GM12878 (cell line): ENCODE measurements at regions not wholly inside any gene's neighbourhood (a gene's known extent, or its start where the extent isn't known, plus 50 kb on each side); places are given as distances from the start of the nearest gene placed in this dataset.

Experiments used
- ATAC-seq: fragments of 200-7000 bp; cut with Tn5 transposase; 3 replicates; pipeline ENCODE4 v1.9.1; 2020; ENCODE audit warnings: mild to moderate bottlenecking, moderate library complexity
- BruUV-seq: library from RNA; stranded (reverse); fragments of 400-500 nt; replicated peaks from 2 replicates; lab custom pipeline; 2021; lab: Mats Ljungman, UMichigan
- CTCF ChIA-PET: fragments of 300-600 bp; sonication (Branson Sonifier 250); formaldehyde crosslinking; extraction: SDS; loops from one replicate; lab custom pipeline; 2021; ENCODE audit warnings: inconsistent platforms; lab: Yijun Ruan, JAX
- POLR2A ChIA-PET: fragments of 350-600 bp; formaldehyde crosslinking; extraction: SDS; loops from one replicate; lab custom pipeline; 2021; ENCODE audit warnings: inconsistent platforms; lab: Charles Lee
- RAD21 ChIA-PET: fragments of 300-600 bp; sonication (Branson Sonifier 250); formaldehyde crosslinking; loops from one replicate; lab custom pipeline; 2023; ENCODE audit warnings: antibody characterized with exemption; ENCODE audit not compliant: unreplicated experiment; lab: Charles Lee
- SMC1A ChIA-PET: fragments of 300-600 bp; sonication (Branson Sonifier 250); formaldehyde crosslinking; loops from one replicate; lab custom pipeline; 2023; ENCODE audit not compliant: unreplicated experiment, uncharacterized antibody; lab: Charles Lee
- DNase-seq: peaks from one replicate; pipeline ENCODE4 v3.0.0-alpha.2; 2011; ENCODE audit warnings: low read depth, low spot score
- FAIRE-seq: peaks from 3 replicates; lab custom pipeline; 2011; peaks lifted over from hg19 to GRCh38; lab: Jason Lieb, UNC
- H2AFZ ChIP-seq: 2 replicates; pipeline ENCODE4 v1.6.0; 2011; ENCODE audit warnings: low read depth, low read length, control low read depth; ENCODE audit not compliant: control insufficient read depth
- H3K27ac ChIP-seq: 2 replicates; pipeline ENCODE4 v1.5.1; 2011; ENCODE audit warnings: control low read depth; ENCODE audit not compliant: control insufficient read depth, insufficient read depth
- H3K27me3 ChIP-seq, 2 experiments: replicated peaks in 1 of 2; 2 replicates each; pipeline versions ENCODE4 v1.6.0 to v1.6.1; 2011; ENCODE audit warnings: low read length in 1 of 2; ENCODE audit not compliant: control insufficient read depth in 2 of 2, insufficient read depth in 2 of 2
- H3K36me3 ChIP-seq, 2 experiments: 2 replicates each; pipeline ENCODE4 v1.5.1; 2011; ENCODE audit warnings: low read length in 1 of 2; ENCODE audit not compliant: control insufficient read depth in 2 of 2, insufficient read depth in 2 of 2
- H3K4me1 ChIP-seq: 2 replicates; pipeline ENCODE4 v1.6.1; 2011; ENCODE audit warnings: mild to moderate bottlenecking, low read length, moderate library complexity, mixed read lengths; ENCODE audit not compliant: control insufficient read depth, insufficient read depth
- H3K4me2 ChIP-seq: 2 replicates; pipeline ENCODE4 v1.6.0; 2011; ENCODE audit warnings: control low read depth; ENCODE audit not compliant: control insufficient read depth, insufficient read depth
- H3K4me3 ChIP-seq: fragments of 200-600 bp; sonication (generic); 2 replicates; pipeline ENCODE4 v1.5.1; 2016
- H3K79me2 ChIP-seq: 2 replicates; pipeline ENCODE4 v1.6.0; 2011; ENCODE audit warnings: low read length; ENCODE audit not compliant: control insufficient read depth, insufficient read depth
- H3K9ac ChIP-seq: 2 replicates; pipeline ENCODE4 v1.8.0; 2011; ENCODE audit warnings: low read length, control low read depth, mixed read lengths; ENCODE audit not compliant: control insufficient read depth, insufficient read depth
- H3K9me3 ChIP-seq: replicated peaks from 3 replicates; pipeline ENCODE4 v1.5.1; 2011; ENCODE audit warnings: mild to moderate bottlenecking, low read length; ENCODE audit not compliant: control insufficient read depth, insufficient read depth
- H4K20me1 ChIP-seq: 2 replicates; pipeline ENCODE4 v1.6.0; 2011; ENCODE audit not compliant: control insufficient read depth, insufficient read depth
- BMI1 ChIP-seq: fragments of 450-650 bp; IDR thresholded peaks from 2 replicates; pipeline ENCODE4 v1.6.1; 2016; ENCODE audit warnings: mild to moderate bottlenecking, moderate library complexity, borderline replicate concordance
- CTCF ChIP-seq, 3 experiments: IDR thresholded peaks in 2 of 3; conservative IDR thresholded peaks in 1 of 3; 2 replicates each; pipeline ENCODE4 v1.5.1; 2011; ENCODE audit warnings: low read depth in 3 of 3, low read length in 3 of 3, mild to moderate bottlenecking in 3 of 3, control low read depth in 2 of 3, moderate library complexity in 2 of 3, inconsistent platforms in 1 of 3, mixed read lengths in 1 of 3; ENCODE audit not compliant: control insufficient read depth in 2 of 3, insufficient read depth in 1 of 3; ENCODE audit errors: extremely low read depth in 1 of 3
- ETV6 ChIP-seq, 2 experiments: fragments of 450-650 bp in 1 of 2; IDR thresholded peaks in 1 of 2; conservative IDR thresholded peaks in 1 of 2; 2 replicates each; pipeline ENCODE4 v1.6.1; 2014; ENCODE audit warnings: antibody characterized with exemption in 1 of 2, borderline replicate concordance in 1 of 2, low read depth in 1 of 2, mild to moderate bottlenecking in 1 of 2, moderate library complexity in 1 of 2
- KAT2A ChIP-seq: conservative IDR thresholded peaks from 2 replicates; pipeline ENCODE4 v1.6.1; 2011; ENCODE audit warnings: low read depth, low read length; ENCODE audit not compliant: control insufficient read depth
- LARP7 ChIP-seq: fragments of 450-650 bp; IDR thresholded peaks from 2 replicates; pipeline ENCODE4 v1.6.1; 2017; ENCODE audit warnings: mild to moderate bottlenecking
- NBN ChIP-seq: fragments of 450-650 bp; IDR thresholded peaks from 2 replicates; pipeline ENCODE4 v1.6.1; 2016
- RAD51 ChIP-seq: fragments of 450-650 bp; IDR thresholded peaks from 2 replicates; pipeline ENCODE4 v1.6.1; 2016; ENCODE audit warnings: moderate library complexity, mild to moderate bottlenecking, inconsistent platforms
- RCOR1 ChIP-seq: conservative IDR thresholded peaks from 2 replicates; pipeline ENCODE4 v1.6.1; 2012; ENCODE audit warnings: low read depth, low read length, improper control_type of control experiment
- RELA ChIP-seq: fragments of 450-650 bp; IDR thresholded peaks from 2 replicates; pipeline ENCODE4 v1.8.0; 2014; ENCODE audit warnings: borderline replicate concordance; ENCODE audit not compliant: partially characterized antibody
- SRF ChIP-seq, 2 experiments: IDR thresholded peaks; 2 replicates each; pipeline ENCODE4 v1.6.1; 2011; ENCODE audit warnings: low read depth in 2 of 2, low read length in 2 of 2, mild to moderate bottlenecking in 1 of 2, moderate library complexity in 1 of 2
- ZBTB11 ChIP-seq: fragments of 450-650 bp; formaldehyde crosslinking; IDR thresholded peaks from 2 replicates; pipeline ENCODE4 v1.5.0; 2022; ENCODE audit warnings: mild to moderate bottlenecking, missing genetic modification characterization
- WGBS: methylation state at CpG from one replicate; pipeline ENCODE4 v1.1.6; 2016; ENCODE audit warnings: low lambda C conversion rate; ENCODE audit not compliant: insufficient replicate concordance, insufficient coverage; ENCODE audit errors: missing lambda C conversion rate; 5-methylcytosine and 5-hydroxymethylcytosine counted together
- in situ Hi-C: fragments of 300-500 bp; cut with MboI; formaldehyde crosslinking; loops from 9 replicates; pipeline ENCODE4 v1.14.3; 2018; ENCODE audit warnings: mixed read lengths
- intact Hi-C: fragments of 100-400 bp; cut with micrococcal nuclease; formaldehyde crosslinking; loops from one replicate; pipeline ENCODE4 v1.14.2; 2022; ENCODE audit not compliant: unreplicated experiment

GRCh38 chr13:90708128-90708527 lies 639.4 kb upstream of the MIR17HG start:
- no peak overlapping the region for H3K4me3 ChIP-seq
- H3K36me3 ChIP-seq: no peaks in the 10 kb centered on the region
- H3K9me3 ChIP-seq: no peaks in the 10 kb centered on the region
- ChIA-PET CTCF (no interaction called here), RAD21 (no interaction called here), SMC1A (no interaction called here), POLR2A (no interaction called here)
- H3K79me2 ChIP-seq: no peaks in the 10 kb centered on the region
- no peaks in the 10 kb centered on the region for H4K20me1 ChIP-seq
- no peak for FAIRE-seq
- H3K4me1 ChIP-seq: no peaks in the 10 kb centered on the region
- in situ Hi-C loops (no loop called here), intact Hi-C loops (no loop called here)
- no peak for DNase-seq
- no peak overlapping the region for H3K4me2 ChIP-seq
- H3K27ac ChIP-seq: no peak overlapping the region
- no peak overlapping the region for H3K9ac ChIP-seq
- no peak overlapping the region for H2AFZ ChIP-seq
- no peaks in the 10 kb centered on the region for H3K27me3 ChIP-seq
- no TSS peak for BruUV-seq
- WGBS: 85% methylated on average over 1 of the region's 1 CpG
- TF ChIP-seq CTCF (IDR thresholded peaks at IDR 0.05 in 2 of 3, conservative IDR thresholded peaks at IDR 0.05 in 1 of 3; ENCODE audit: control insufficient read depth in 2 of 3, extremely low read depth in 1 of 3, insufficient read depth in 1 of 3, low read depth in 3 of 3, low read length in 3 of 3) (no peak), RELA (no peak), SRF (IDR thresholded peaks at IDR 0.05; ENCODE audit: low read depth in 2 of 2, low read length in 2 of 2) (no peak), BMI1 (no peak), ZBTB11 (no peak), NBN (no peak), RAD51 (no peak), ETV6 (conservative IDR thresholded peaks at IDR 0.05 in 1 of 2, IDR thresholded peaks at IDR 0.05 in 1 of 2; ENCODE audit: borderline replicate concordance in 1 of 2, low read depth in 1 of 2) (no peak), LARP7 (no peak), KAT2A (no peak), RCOR1 (no peak)
- ATAC-seq: no peak
